Spleen (tissue), 11 donors: ENCODE measurements at regions not wholly inside any gene's neighbourhood (a gene's known extent, or its start where the extent isn't known, plus 50 kb on each side); places are given as distances from the start of the nearest gene placed in this dataset.

ENCODE experiments used
- DNase-seq: peaks from one replicate; pipeline ENCODE4 v3.0.0-alpha.2; 2020
- H3K27ac ChIP-seq, 8 donors: fragments of 200-600 bp; sonication (generic) in 7 of 8; 1 replicate in 4 of 8; 2 replicates in 4 of 8; pipeline versions ENCODE4 v1.5.0 to v1.8.0; 2016 to 2021; ENCODE audit warnings: inconsistent platforms in 4 of 8, mild to moderate bottlenecking in 4 of 8, moderate library complexity in 1 of 8
- H3K27me3 ChIP-seq, 7 donors: fragments of 200-600 bp; sonication (generic) in 6 of 7; replicated peaks in 1 of 7; 1 replicate in 4 of 7; 2 replicates in 3 of 7; pipeline versions ENCODE4 v1.5.0 to v1.8.0; 2016 to 2021; ENCODE audit warnings: inconsistent platforms in 3 of 7, mild to moderate bottlenecking in 1 of 7
- H3K36me3 ChIP-seq, 6 donors: fragments of 200-600 bp; sonication (generic) in 5 of 6; 1 replicate in 4 of 6; 2 replicates in 2 of 6; pipeline versions ENCODE4 v1.5.0 to v1.8.0; 2016 to 2021; ENCODE audit warnings: inconsistent platforms in 2 of 6
- H3K4me1 ChIP-seq, 6 donors: fragments of 200-600 bp; sonication (generic) in 5 of 6; 1 replicate in 3 of 6; 2 replicates in 3 of 6; pipeline versions ENCODE4 v1.5.0 to v1.8.0; 2016 to 2021; ENCODE audit warnings: inconsistent platforms in 3 of 6
- H3K4me3 ChIP-seq, 8 donors: fragments of 200-600 bp; sonication (generic) in 7 of 8; 1 replicate in 4 of 8; 2 replicates in 4 of 8; pipeline versions ENCODE4 v1.5.0 to v1.8.0; 2016 to 2021; ENCODE audit warnings: inconsistent platforms in 4 of 8, mild to moderate bottlenecking in 4 of 8, moderate library complexity in 2 of 8
- H3K9me3 ChIP-seq, 8 donors: fragments of 200-600 bp; sonication (generic) in 7 of 8; 1 replicate in 4 of 8; 2 replicates in 4 of 8; pipeline versions ENCODE4 v1.5.0 to v1.8.0; 2016 to 2021; ENCODE audit warnings: inconsistent platforms in 4 of 8
- POLR2A ChIP-seq, 3 donors: fragments of 450-650 bp; IDR thresholded peaks; one replicate each; pipeline ENCODE4 v1.5.1; 2017; ENCODE audit warnings: antibody characterized with exemption in 3 of 3, mild to moderate bottlenecking in 1 of 3
- POLR2AphosphoS5 ChIP-seq, 3 donors: sonication (generic); formaldehyde crosslinking; IDR thresholded peaks; one replicate each; pipeline ENCODE4 v1.5.1; 2017; ENCODE audit warnings: antibody characterized with exemption in 3 of 3
- WGBS, 5 donors: extraction: QIAGEN DNeasy Blood & Tissue Kit in 3 of 5; methylation state at CpG; one replicate each; pipeline versions ENCODE4 v1.1.5 to v1.1.7; 2013 to 2018; 5-methylcytosine and 5-hydroxymethylcytosine counted together
- intact Hi-C: fragments of 100-400 bp; cut with DNase I; formaldehyde crosslinking; loops from one replicate; pipeline ENCODE4 v1.15.0; 2023; ENCODE audit warnings: low total_unique reads
- TF ChIP-seq, protein P1 (sequence below), 11 experiments: fragments of 200-600 bp in 7 of 11; fragments of 450-650 bp in 4 of 11; sonication (generic) in 4 of 11; IDR thresholded peaks in 8 of 11; conservative IDR thresholded peaks in 3 of 11; 1 replicate in 7 of 11; 2 replicates in 4 of 11; pipeline versions ENCODE4 v1.4.0 to v1.8.0; 2016 to 2021; ENCODE audit warnings: antibody characterized with exemption in 11 of 11, inconsistent platforms in 4 of 11, mild to moderate bottlenecking in 1 of 11
- donor health status: healthy with polysubstance abuse.
- donor health status: DM: no; HTN: no; CAD: no; lungs with moderate emphysema.
- donor health status: DM: no; HTN: no; CAD: no.
- donor health status: Bipolar disorder and iron deficiency.
- donor health status: healthy.
- donor health status: DM: no; HTN: no; CAD: no.
- donor health status: DM: yes; HTN: yes; CAD: no.

DNA sequence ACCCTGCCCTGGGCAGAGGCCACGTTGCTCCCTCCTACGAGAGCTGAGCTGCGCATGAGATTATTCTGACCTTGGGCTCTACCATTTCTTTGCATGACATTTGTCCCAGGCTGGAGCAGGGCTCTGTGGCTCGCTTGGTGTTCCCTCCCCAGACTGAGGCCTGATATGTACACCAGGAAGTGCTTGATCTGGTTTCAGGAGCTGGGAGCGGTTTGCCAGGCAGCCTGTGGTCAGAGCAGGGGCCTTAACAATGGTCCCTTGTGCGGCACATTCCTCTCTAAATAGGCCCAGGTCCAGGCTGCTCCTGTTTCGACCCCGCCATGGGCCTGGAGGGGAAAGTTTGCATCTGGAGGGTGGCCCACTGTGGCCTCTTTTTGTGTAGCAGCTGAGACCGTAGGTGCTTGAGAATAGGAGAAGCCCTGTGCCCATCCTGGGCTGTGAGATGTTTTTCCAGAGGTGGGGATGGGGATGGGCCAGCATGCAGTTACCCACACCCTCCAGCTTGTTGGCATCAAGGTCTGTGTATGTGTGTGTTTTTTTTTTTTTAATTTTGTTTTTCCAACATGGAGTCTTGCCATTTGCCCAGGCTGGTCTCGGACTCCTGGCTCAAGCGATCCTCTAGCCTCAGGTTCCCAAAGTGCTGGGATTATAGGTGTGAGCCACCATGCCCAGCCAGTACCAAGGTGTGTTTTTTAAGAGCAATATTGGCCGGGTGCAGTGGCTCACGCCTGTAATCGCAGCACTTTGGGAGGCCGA, 253.9 kb downstream of the SEC14L1 start:
- Histone ChIP-seq H3K36me3 (peaks cover 0 to 13% (median 0%) of the 10 kb centered on the region in 6 donors), H3K27ac (peak overlapping the region in 6 of 8 donors; percentile 43 to 94 (median 78)), H3K4me3 (no peak overlapping the region), H3K9me3 (no peaks in the 10 kb centered on the region), H3K4me1 (peaks cover 46 to 98% (median 74%) of the 10 kb centered on the region in 6 donors), H3K27me3 (no peaks in the 10 kb centered on the region)
- DNase-seq = no peak
- 76 to 85% (median 77%) methylated on average over 11 to 15 of the region's 15 CpGs for WGBS, 5 donors
- intact Hi-C loops = no loop called here
- TF ChIP-seq POLR2A (IDR thresholded peaks at IDR 0.05) (no peak), POLR2AphosphoS5 (IDR thresholded peaks at IDR 0.05) (no peak)
- TF ChIP-seq, protein P1, sequence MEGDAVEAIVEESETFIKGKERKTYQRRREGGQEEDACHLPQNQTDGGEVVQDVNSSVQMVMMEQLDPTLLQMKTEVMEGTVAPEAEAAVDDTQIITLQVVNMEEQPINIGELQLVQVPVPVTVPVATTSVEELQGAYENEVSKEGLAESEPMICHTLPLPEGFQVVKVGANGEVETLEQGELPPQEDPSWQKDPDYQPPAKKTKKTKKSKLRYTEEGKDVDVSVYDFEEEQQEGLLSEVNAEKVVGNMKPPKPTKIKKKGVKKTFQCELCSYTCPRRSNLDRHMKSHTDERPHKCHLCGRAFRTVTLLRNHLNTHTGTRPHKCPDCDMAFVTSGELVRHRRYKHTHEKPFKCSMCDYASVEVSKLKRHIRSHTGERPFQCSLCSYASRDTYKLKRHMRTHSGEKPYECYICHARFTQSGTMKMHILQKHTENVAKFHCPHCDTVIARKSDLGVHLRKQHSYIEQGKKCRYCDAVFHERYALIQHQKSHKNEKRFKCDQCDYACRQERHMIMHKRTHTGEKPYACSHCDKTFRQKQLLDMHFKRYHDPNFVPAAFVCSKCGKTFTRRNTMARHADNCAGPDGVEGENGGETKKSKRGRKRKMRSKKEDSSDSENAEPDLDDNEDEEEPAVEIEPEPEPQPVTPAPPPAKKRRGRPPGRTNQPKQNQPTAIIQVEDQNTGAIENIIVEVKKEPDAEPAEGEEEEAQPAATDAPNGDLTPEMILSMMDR (IDR thresholded peaks at IDR 0.05 in 8 of 11, conservative IDR thresholded peaks at IDR 0.05 in 3 of 11) = no peak

DNA sequence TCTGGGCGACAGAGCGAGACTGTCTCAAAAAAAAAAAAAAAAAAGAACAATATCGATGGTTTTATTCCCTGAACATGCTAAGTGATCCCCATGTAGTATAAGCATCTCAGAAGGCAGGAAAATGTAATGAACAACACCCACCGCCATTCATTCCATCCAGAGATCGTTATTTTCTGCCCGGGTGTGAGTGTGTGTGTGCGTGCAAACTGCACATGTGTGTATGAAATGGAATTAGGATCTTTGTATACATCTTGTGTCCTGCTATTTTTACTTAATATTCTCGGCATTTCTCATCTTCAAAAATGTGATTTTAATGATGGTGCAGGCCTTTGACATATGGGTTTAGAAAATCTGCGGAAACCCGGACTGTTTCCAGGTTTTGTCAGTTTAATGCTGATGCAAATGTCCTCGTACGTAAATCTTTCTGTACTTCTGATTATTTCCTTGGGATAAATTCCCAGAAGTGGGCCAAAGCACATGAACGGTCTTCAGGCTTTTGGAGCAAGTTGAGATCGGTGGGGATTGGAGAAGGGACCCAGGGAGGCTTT, 254.8 kb downstream of the SEC14L1 start:
- Histone ChIP-seq H3K27ac (peak overlapping the region in 1 of 8 donors; percentile 3), H3K9me3 (no peaks in the 10 kb centered on the region), H3K4me3 (no peak overlapping the region), H3K27me3 (no peaks in the 10 kb centered on the region), H3K36me3 (peaks cover 0 to 13% (median 0%) of the 10 kb centered on the region in 6 donors), H3K4me1 (peaks cover 50 to 100% (median 76%) of the 10 kb centered on the region in 6 donors)
- intact Hi-C loops = no loop called here
- WGBS, 5 donors = 84 to 90% (median 86%) methylated on average over 13 to 14 of the region's 14 CpGs
- TF ChIP-seq, protein P1 (IDR thresholded peaks at IDR 0.05 in 8 of 11, conservative IDR thresholded peaks at IDR 0.05 in 3 of 11) = no peak
- TF ChIP-seq POLR2AphosphoS5 (IDR thresholded peaks at IDR 0.05) = no peak
- no peak for TF ChIP-seq POLR2A (IDR thresholded peaks at IDR 0.05)
- DNase-seq = no peak

DNA sequence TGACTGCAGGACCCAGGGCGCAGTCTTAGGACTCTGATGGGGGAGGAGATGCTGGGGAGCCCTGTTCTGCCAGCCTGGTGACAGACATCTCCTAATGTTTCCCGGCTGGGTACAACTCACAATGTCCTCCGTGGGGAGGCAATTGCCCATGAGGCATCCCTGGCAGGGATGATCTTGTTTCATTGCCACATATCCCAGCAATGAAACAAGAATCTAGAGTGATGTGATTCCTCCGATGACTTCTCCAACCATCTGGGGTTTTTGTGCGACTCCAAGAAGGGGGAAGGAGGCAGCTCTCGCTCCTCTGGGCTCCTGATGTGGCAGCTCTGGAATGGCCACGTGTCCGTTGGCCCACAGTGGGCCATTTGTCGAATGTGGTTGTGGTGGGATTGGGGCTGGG, 255.8 kb downstream of the SEC14L1 start:
- intact Hi-C loops = no loop called here
- Histone ChIP-seq H3K9me3 (no peaks in the 10 kb centered on the region), H3K36me3 (peaks cover 0 to 15% (median 0%) of the 10 kb centered on the region in 6 donors), H3K27ac (no peak overlapping the region), H3K4me1 (peaks cover 49 to 100% (median 75%) of the 10 kb centered on the region in 6 donors), H3K4me3 (no peak overlapping the region), H3K27me3 (no peaks in the 10 kb centered on the region)
- TF ChIP-seq, protein P1 (IDR thresholded peaks at IDR 0.05 in 8 of 11, conservative IDR thresholded peaks at IDR 0.05 in 3 of 11) = no peak
- TF ChIP-seq POLR2AphosphoS5 (IDR thresholded peaks at IDR 0.05) = no peak
- no peak for TF ChIP-seq POLR2A (IDR thresholded peaks at IDR 0.05)
- DNase-seq = no peak
- 76 to 93% (median 90%) methylated on average over 8 to 9 of the region's 9 CpGs for WGBS, 5 donors

DNA sequence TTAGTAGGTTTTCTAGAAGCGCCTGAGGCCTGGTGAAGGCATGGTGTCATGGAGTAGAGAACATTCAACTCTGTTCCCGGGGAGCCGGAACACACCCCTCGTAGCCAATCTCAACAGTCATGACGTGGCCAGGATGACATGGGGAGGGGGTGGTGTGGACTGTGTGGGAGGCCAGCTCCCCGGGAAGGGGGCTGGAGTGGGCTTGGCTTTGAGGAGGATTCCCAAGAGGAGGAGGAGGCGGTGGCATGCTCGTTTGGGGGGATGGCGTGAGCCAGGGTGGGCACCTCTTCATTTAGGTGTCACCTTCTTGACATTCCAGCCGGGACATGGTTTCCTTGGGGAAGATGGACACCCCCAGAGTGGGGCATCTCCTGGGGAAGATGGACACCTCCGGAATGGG, 257.5 kb downstream of the SEC14L1 start:
- intact Hi-C loops = no loop called here
- 91 to 100% (median 94%) methylated on average over 5 to 11 of the region's 11 CpGs for WGBS, 5 donors
- H3K27me3 ChIP-seq = no peaks in the 10 kb centered on the region
- peaks cover 3 to 32% (median 14%) of the 10 kb centered on the region in 6 donors for H3K36me3 ChIP-seq
- H3K4me3 ChIP-seq = no peak overlapping the region
- H3K9me3 ChIP-seq = no peaks in the 10 kb centered on the region
- H3K27ac ChIP-seq = peak overlapping the region in 4 of 8 donors; percentile 2 to 88 (median 50)
- peaks cover 33 to 100% (median 70%) of the 10 kb centered on the region in 6 donors for H3K4me1 ChIP-seq
- TF ChIP-seq, protein P1 (IDR thresholded peaks at IDR 0.05 in 8 of 11, conservative IDR thresholded peaks at IDR 0.05 in 3 of 11) = no peak
- no peak for TF ChIP-seq POLR2AphosphoS5 (IDR thresholded peaks at IDR 0.05)
- no peak for TF ChIP-seq POLR2A (IDR thresholded peaks at IDR 0.05)
- no peak for DNase-seq
